ENCODE measurements at regions not wholly inside any gene's neighbourhood (a gene's known extent, or its start where the extent isn't known, plus 50 kb on each side); places are given as distances from the start of the nearest gene placed in this dataset.
A peak's percentile ranks its signal among the peaks of the same experiment; 100 is the strongest.
"Not testable (repeated sequence)": the region's sequence is repeated elsewhere in the genome, so short reads cannot be mapped to it uniquely, and the experiment has no call there.

DNA sequence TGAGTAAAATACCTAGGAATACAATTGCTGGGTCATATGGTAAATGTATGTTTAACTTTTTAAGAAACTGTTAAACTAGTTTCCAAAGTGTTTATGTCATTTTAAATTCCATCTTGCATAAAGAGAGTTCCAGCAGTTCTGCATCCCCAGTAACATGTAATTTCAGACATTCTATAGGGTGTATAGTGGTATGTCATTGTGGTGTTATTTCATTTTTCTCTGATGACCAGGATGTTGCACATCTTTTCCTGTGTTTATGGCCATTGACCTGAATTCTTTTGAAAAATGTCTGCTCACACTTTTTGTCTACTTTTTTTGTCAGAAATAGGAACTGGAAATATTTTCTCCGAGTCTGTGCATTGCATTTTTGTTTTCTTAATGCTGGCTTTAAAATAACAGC is 128.9 kb downstream of the TMEM200A start:
- Histone ChIP-seq H3K4me3 (no peak overlapping the region), H3K36me3 (no peaks in the 10 kb centered on the region), H3K9me3 (replicated peaks) (no peaks in the 10 kb centered on the region), H3K27ac (no peak overlapping the region), H3K4me1 (no peaks in the 10 kb centered on the region), H3K27me3 (no peaks in the 10 kb centered on the region)
- no peak for DNase-seq

DNA sequence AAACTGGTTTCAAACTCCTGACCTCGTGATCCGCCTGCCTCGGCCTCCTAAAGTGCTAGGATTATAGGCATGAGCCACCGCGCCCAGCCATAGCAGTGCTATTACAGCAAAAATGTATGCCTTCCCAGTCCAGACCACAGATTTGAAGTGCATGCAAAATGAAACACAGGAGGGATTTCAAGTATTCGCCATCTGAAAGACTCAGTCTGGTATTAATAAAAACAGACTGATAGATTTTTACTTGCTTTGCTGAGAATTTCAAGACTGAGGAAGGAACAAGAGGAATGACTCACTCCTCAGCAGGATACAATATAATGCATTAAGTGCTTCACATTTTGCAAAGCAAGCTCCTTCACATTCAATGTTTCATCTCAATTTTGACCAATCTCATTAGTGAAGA is 134.9 kb downstream of the TMEM200A start:
- DNase-seq, result no peak
- H3K27me3 ChIP-seq, result no peaks in the 10 kb centered on the region
- no peak overlapping the region for H3K4me3 ChIP-seq
- H3K9me3 ChIP-seq (replicated peaks), result no peaks in the 10 kb centered on the region
- no peaks in the 10 kb centered on the region for H3K36me3 ChIP-seq
- H3K4me1 ChIP-seq, result no peaks in the 10 kb centered on the region
- no peak overlapping the region for H3K27ac ChIP-seq

DNA sequence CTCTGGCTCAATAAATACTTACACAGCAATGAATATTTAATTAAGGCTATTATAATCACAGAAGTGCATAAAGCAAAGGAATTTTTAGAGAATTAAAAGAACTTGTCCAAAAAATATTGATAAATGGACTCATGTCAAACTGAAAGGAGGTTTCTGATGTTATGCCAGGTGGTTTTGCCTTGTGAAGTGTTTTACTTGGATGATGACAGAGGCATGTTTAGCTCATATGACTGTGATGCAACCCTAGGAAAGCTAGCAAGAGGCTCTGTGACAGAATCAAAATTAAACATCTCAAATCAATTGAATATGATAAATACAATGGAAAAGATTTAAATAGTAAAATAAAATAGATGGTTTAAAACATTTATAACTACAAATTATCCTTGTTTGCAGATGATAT is 137.3 kb downstream of the TMEM200A start:
- no peaks in the 10 kb centered on the region for H3K36me3 ChIP-seq
- H3K27ac ChIP-seq, result no peak overlapping the region
- H3K27me3 ChIP-seq, result no peaks in the 10 kb centered on the region
- no peaks in the 10 kb centered on the region for H3K9me3 ChIP-seq (replicated peaks)
- DNase-seq, result no peak
- H3K4me1 ChIP-seq, result no peaks in the 10 kb centered on the region
- H3K4me3 ChIP-seq, result no peak overlapping the region

- no peaks in the 10 kb centered on the region for H3K4me1 ChIP-seq
- no peak for DNase-seq
Observed at GRCh38 chr6:130505808-130506598, 140.2 kb downstream of the TMEM200A start.

GRCh38 chr6:130507005-130507665 is 141.3 kb downstream of the TMEM200A start:
- H3K27ac ChIP-seq; DNase-seq; H3K9me3 ChIP-seq (replicated peaks); H3K36me3 ChIP-seq; H3K4me1 ChIP-seq; H3K27me3 ChIP-seq; H3K4me3 ChIP-seq: not testable (repeated sequence)

More at GRCh38 chr6:130505808-130506598, 140.2 kb downstream of the TMEM200A start:
- Histone ChIP-seq H3K9me3 (replicated peaks) (no peaks in the 10 kb centered on the region), H3K4me3 (no peak overlapping the region), H3K36me3 (no peaks in the 10 kb centered on the region), H3K27ac (no peak overlapping the region), H3K27me3 (no peaks in the 10 kb centered on the region)

GRCh38 chr6:130507666-130508028 is 141.8 kb downstream of the TMEM200A start:
- no peaks in the 10 kb centered on the region for H3K36me3 ChIP-seq

DNA sequence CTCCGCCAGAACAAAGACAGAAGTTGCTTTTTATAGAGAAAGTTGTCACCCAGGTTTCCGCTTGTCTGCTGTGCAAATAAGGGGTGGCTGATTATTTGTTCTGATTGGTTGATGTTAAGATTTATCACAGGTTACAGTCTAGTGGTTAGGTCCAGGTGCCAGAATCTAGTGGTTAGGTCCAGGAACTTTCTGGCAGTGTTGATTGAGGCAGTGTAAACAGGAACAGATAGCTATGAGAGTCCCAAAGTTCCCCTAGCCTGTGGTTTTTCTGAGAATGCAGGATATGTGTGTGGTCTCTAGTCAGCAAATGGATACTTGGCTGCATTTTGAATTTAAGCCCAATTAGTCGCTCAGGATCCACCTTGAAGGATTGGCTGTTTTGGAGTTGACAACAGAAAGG is 148.0 kb downstream of the TMEM200A start:
- Histone ChIP-seq H3K4me1 (peaks cover 44% of the 10 kb centered on the region), H3K27me3 (no peaks in the 10 kb centered on the region), H3K9me3 (replicated peaks) (no peaks in the 10 kb centered on the region), H3K36me3 (no peaks in the 10 kb centered on the region), H3K4me3 (no peak overlapping the region), H3K27ac (peak overlapping the region; percentile 56)
- DNase-seq, result peak; percentile 67 to 88

More at GRCh38 chr6:130507666-130508028, 141.8 kb downstream of the TMEM200A start:
- Histone ChIP-seq H3K4me3 (no peak overlapping the region), H3K9me3 (replicated peaks) (no peaks in the 10 kb centered on the region), H3K4me1 (peaks cover 7% of the 10 kb centered on the region), H3K27ac (no peak overlapping the region), H3K27me3 (no peaks in the 10 kb centered on the region)
- DNase-seq, result no peak

- Histone ChIP-seq H3K4me1 (peaks cover 44% of the 10 kb centered on the region), H3K9me3 (replicated peaks) (no peaks in the 10 kb centered on the region), H3K27me3 (no peaks in the 10 kb centered on the region), H3K36me3 (no peaks in the 10 kb centered on the region), H3K27ac (peak overlapping the region; percentile 56), H3K4me3 (no peak overlapping the region)
- no peak for DNase-seq
Observed at GRCh38 chr6:130514712-130515111, 148.9 kb downstream of the TMEM200A start.

- DNase-seq, result peak; percentile 63 to 85
- no peaks in the 10 kb centered on the region for H3K9me3 ChIP-seq (replicated peaks)
Observed at GRCh38 chr6:130515306-130515705, 149.5 kb downstream of the TMEM200A start.

GRCh38 chr6:130516604-130517003 is 150.8 kb downstream of the TMEM200A start:
- no peaks in the 10 kb centered on the region for H3K36me3 ChIP-seq
- H3K27ac ChIP-seq, result no peak overlapping the region
- DNase-seq, result no peak

More at GRCh38 chr6:130515306-130515705, 149.5 kb downstream of the TMEM200A start:
- Histone ChIP-seq H3K27ac (peak overlapping the region; percentile 56), H3K4me3 (no peak overlapping the region), H3K4me1 (peaks cover 44% of the 10 kb centered on the region), H3K27me3 (no peaks in the 10 kb centered on the region), H3K36me3 (no peaks in the 10 kb centered on the region)

GRCh38 chr6:130517444-130517931 is 151.7 kb downstream of the TMEM200A start:
- Histone ChIP-seq H3K4me1 (peaks cover 38% of the 10 kb centered on the region), H3K27ac (no peak overlapping the region), H3K9me3 (replicated peaks) (no peaks in the 10 kb centered on the region), H3K4me3 (no peak overlapping the region), H3K27me3 (no peaks in the 10 kb centered on the region), H3K36me3 (no peaks in the 10 kb centered on the region)
- DNase-seq, result no peak

More at GRCh38 chr6:130516604-130517003, 150.8 kb downstream of the TMEM200A start:
- peaks cover 44% of the 10 kb centered on the region for H3K4me1 ChIP-seq
- H3K4me3 ChIP-seq, result no peak overlapping the region
- H3K27me3 ChIP-seq, result no peaks in the 10 kb centered on the region
- H3K9me3 ChIP-seq (replicated peaks), result no peaks in the 10 kb centered on the region

GRCh38 chr6:130518588-130518987 is 152.8 kb downstream of the TMEM200A start:
- Histone ChIP-seq H3K4me3 (no peak overlapping the region), H3K27me3 (no peaks in the 10 kb centered on the region), H3K4me1 (peaks cover 29% of the 10 kb centered on the region), H3K27ac (no peak overlapping the region), H3K36me3 (no peaks in the 10 kb centered on the region), H3K9me3 (replicated peaks) (no peaks in the 10 kb centered on the region)
- no peak for DNase-seq

DNA sequence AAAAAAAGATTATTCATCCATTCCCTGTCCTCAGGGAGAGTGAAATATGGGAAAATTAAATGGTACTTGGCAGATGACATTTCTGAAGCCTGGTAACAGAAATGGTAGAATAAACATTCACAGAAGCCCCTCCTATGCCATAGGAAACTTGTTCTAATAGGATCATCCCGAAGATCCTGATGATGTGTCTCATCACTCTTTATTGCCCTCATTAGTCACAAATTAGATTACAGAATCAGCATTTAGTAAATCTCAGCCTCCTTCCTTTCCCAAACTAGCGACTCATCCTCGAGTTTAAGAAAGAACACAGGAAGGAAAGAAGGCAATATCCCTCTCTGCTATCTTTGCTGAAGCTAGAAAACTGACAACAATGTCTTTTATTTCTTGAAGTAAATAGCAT is 154.4 kb downstream of the TMEM200A start:
- Histone ChIP-seq H3K4me1 (peaks cover 20% of the 10 kb centered on the region), H3K27me3 (no peaks in the 10 kb centered on the region), H3K9me3 (replicated peaks) (no peaks in the 10 kb centered on the region), H3K36me3 (no peaks in the 10 kb centered on the region), H3K27ac (no peak overlapping the region), H3K4me3 (no peak overlapping the region)
- no peak for DNase-seq

DNA sequence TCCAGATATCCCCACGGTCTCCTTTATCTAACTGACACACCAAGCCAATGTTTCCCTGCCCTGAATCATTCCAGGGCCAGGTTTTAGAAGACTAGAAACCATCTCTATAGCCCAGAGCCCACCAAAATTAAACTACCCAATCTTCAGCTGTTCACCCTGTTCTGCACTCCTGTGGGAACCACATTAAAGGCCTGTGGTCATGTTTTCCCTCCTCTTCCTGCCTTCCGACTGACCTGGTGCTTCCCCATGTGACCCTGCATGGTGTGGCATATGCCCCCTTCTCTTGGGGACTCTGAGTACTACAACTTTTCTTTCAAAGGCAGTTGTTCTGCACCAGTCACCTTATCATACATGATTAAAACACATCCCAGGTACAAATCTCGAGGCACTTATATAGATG is 155.0 kb downstream of the TMEM200A start:
- H3K4me1 ChIP-seq, result peaks cover 17% of the 10 kb centered on the region
- H3K4me3 ChIP-seq, result no peak overlapping the region
- peak in 1 of 2 experiments; percentile 20 for DNase-seq
- no peaks in the 10 kb centered on the region for H3K27me3 ChIP-seq
- H3K27ac ChIP-seq, result no peak overlapping the region
- no peaks in the 10 kb centered on the region for H3K36me3 ChIP-seq
- no peaks in the 10 kb centered on the region for H3K9me3 ChIP-seq (replicated peaks)

- H3K4me1 ChIP-seq, result peaks cover 7% of the 10 kb centered on the region; the same call in 1 of the 2 replicates
- no peak overlapping the region for H3K4me3 ChIP-seq
- no peaks in the 10 kb centered on the region for H3K36me3 ChIP-seq
- H3K27me3 ChIP-seq, result no peaks in the 10 kb centered on the region
- no peaks in the 10 kb centered on the region for H3K9me3 ChIP-seq (replicated peaks)
- H3K27ac ChIP-seq, result no peak overlapping the region
- DNase-seq, result peak; percentile 30 to 52
Observed at GRCh38 chr6:130524552-130524951, 158.7 kb downstream of the TMEM200A start.
